Endothelial cell of umbilical vein (primary cell): ENCODE measurements at regions not wholly inside any gene's neighbourhood (a gene's known extent, or its start where the extent isn't known, plus 50 kb on each side); places are given as distances from the start of the nearest gene placed in this dataset.

Source experiments
- BruUV-seq: library from RNA; stranded (reverse); fragments of 400-500 nt; replicated peaks from 2 replicates; lab custom pipeline; 2021; lab: Mats Ljungman, UMichigan
- CTCF ChIA-PET: fragments of 300-600, 350-600 bp; sonication (Branson Sonifier 250); formaldehyde crosslinking; loops from one replicate; lab custom pipeline; 2021; ENCODE audit warnings: antibody characterized with exemption, inconsistent platforms; lab: Charles Lee
- POLR2A ChIA-PET: fragments of 300-600, 350-600 bp; sonication (Branson Sonifier 250); formaldehyde crosslinking; loops from one replicate; lab custom pipeline; 2021; ENCODE audit warnings: antibody characterized with exemption, inconsistent platforms; lab: Charles Lee
- DNase-seq: peaks from one replicate; pipeline ENCODE4 v3.0.0-alpha.2; 2011; ENCODE audit warnings: low read depth, low spot score
- FAIRE-seq: peaks from 2 replicates; lab custom pipeline; 2011; peaks lifted over from hg19 to GRCh38; lab: Jason Lieb, UNC
- H2AFZ ChIP-seq: 2 replicates; pipeline ENCODE4 v1.6.0; 2012; ENCODE audit warnings: low read depth, low read length, control low read depth, inconsistent platforms
- H3K27ac ChIP-seq: 2 replicates; pipeline ENCODE4 v1.5.1; 2011; ENCODE audit warnings: low read depth, mild to moderate bottlenecking, control low read depth, low read length, moderate library complexity; ENCODE audit not compliant: insufficient read depth
- H3K27me3 ChIP-seq, 2 experiments: 2 replicates each; pipeline versions ENCODE4 v1.6.0 to v1.6.1; 2011; ENCODE audit warnings: low read length in 2 of 2, mixed read lengths in 1 of 2; ENCODE audit not compliant: control insufficient read depth in 2 of 2, insufficient read depth in 2 of 2
- H3K36me3 ChIP-seq, 2 experiments: 2 replicates in 1 of 2; 3 replicates in 1 of 2; pipeline ENCODE4 v1.5.1; 2011; ENCODE audit warnings: low read length in 2 of 2, mild to moderate bottlenecking in 1 of 2, moderate library complexity in 1 of 2; ENCODE audit not compliant: control insufficient read depth in 2 of 2, insufficient read depth in 2 of 2; ENCODE audit errors: extremely low read depth in 1 of 2
- H3K4me1 ChIP-seq: 3 replicates; pipeline ENCODE4 v1.5.1; 2011; ENCODE audit warnings: mild to moderate bottlenecking, low read length; ENCODE audit not compliant: control insufficient read depth, insufficient read depth; ENCODE audit errors: extremely low read depth
- H3K4me2 ChIP-seq: 2 replicates; pipeline ENCODE4 v1.6.1; 2011; ENCODE audit warnings: low read length, control low read depth, mixed read lengths; ENCODE audit not compliant: insufficient read depth
- H3K4me3 ChIP-seq, 3 experiments: fragments of 200-600 bp in 1 of 3; sonication (generic), shearing (Covaris generic) in 1 of 3; replicated peaks in 1 of 3; 2 replicates each; pipeline ENCODE4 v1.5.1; 2011 to 2016; ENCODE audit warnings: control low read depth in 3 of 3, low read length in 3 of 3, mild to moderate bottlenecking in 2 of 3, inconsistent platforms in 1 of 3, low read depth in 1 of 3, moderate library complexity in 1 of 3; ENCODE audit not compliant: insufficient read depth in 1 of 3
- H3K79me2 ChIP-seq: 2 replicates; pipeline ENCODE4 v1.6.0; 2012; ENCODE audit warnings: low read length, inconsistent platforms; ENCODE audit not compliant: control insufficient read depth, insufficient read depth
- H3K9ac ChIP-seq: replicated peaks from 2 replicates; pipeline ENCODE3; 2011; ENCODE audit warnings: low read length, control low read depth; ENCODE audit not compliant: insufficient read depth; ENCODE audit errors: extremely low read depth
- H3K9me1 ChIP-seq: replicated peaks from 3 replicates; pipeline ENCODE4 v1.6.0; 2011; ENCODE audit warnings: mild to moderate bottlenecking, low read length; ENCODE audit not compliant: control insufficient read depth, insufficient read depth; ENCODE audit errors: extremely low read depth
- H3K9me3 ChIP-seq: replicated peaks from 2 replicates; pipeline ENCODE4 v1.5.1; 2012; ENCODE audit warnings: low read length, inconsistent platforms; ENCODE audit not compliant: control insufficient read depth, insufficient read depth
- H4K20me1 ChIP-seq: replicated peaks from 2 replicates; pipeline ENCODE3; 2011; ENCODE audit warnings: mild to moderate bottlenecking, low read length; ENCODE audit not compliant: control insufficient read depth, insufficient read depth; ENCODE audit errors: extremely low read depth
- CTCF ChIP-seq, 2 donors: IDR thresholded peaks; 1 replicate in 1 of 2; 2 replicates in 1 of 2; pipeline ENCODE4 v1.5.1; 2011; ENCODE audit warnings: low read length in 2 of 2, mild to moderate bottlenecking in 2 of 2, moderate library complexity in 2 of 2, control low read depth in 1 of 2, inconsistent platforms in 1 of 2, low read depth in 1 of 2; ENCODE audit not compliant: insufficient read depth in 1 of 2; ENCODE audit errors: extremely low read depth in 1 of 2
- EZH2 ChIP-seq: IDR thresholded peaks from 2 replicates; pipeline ENCODE4 v1.6.1; 2012; ENCODE audit warnings: borderline replicate concordance, low read depth, mild to moderate bottlenecking, moderate library complexity, low read length, inconsistent platforms; ENCODE audit not compliant: severe bottlenecking
- FOS ChIP-seq: IDR thresholded peaks from 2 replicates; pipeline ENCODE4 v1.6.1; 2011; ENCODE audit warnings: mild to moderate bottlenecking, low read length, moderate library complexity, borderline replicate concordance; ENCODE audit not compliant: insufficient read depth
- GATA2 ChIP-seq: IDR thresholded peaks from 2 replicates; pipeline ENCODE4 v1.7.0; 2011; ENCODE audit warnings: low read depth, mild to moderate bottlenecking, moderate library complexity, mixed read lengths, low read length; ENCODE audit not compliant: insufficient read length, insufficient read depth
- JUN ChIP-seq: IDR thresholded peaks from 2 replicates; pipeline ENCODE4 v1.6.1; 2011; ENCODE audit warnings: borderline replicate concordance, low read depth; ENCODE audit not compliant: insufficient read length, insufficient read depth
- MAX ChIP-seq: IDR thresholded peaks from 2 replicates; pipeline ENCODE4 v1.6.1; 2011; ENCODE audit not compliant: insufficient read depth, insufficient read length
- MYC ChIP-seq: IDR thresholded peaks from one replicate; pipeline ENCODE4 v1.6.1; 2011; ENCODE audit warnings: mild to moderate bottlenecking, low read depth, low read length
- POLR2A ChIP-seq: IDR thresholded peaks from 2 replicates; pipeline ENCODE4 v1.6.1; 2012; ENCODE audit warnings: low read depth, mild to moderate bottlenecking, control low read depth, low read length
- POLR2AphosphoS5 ChIP-seq: IDR thresholded peaks from 2 replicates; pipeline ENCODE4 v1.6.1; 2012; ENCODE audit warnings: low read depth, mild to moderate bottlenecking, control low read depth, low read length, moderate library complexity; ENCODE audit not compliant: insufficient read depth
- dilution Hi-C: fragments of 300-500 bp; cut with MboI; formaldehyde crosslinking; loops from one replicate; pipeline ENCODE4 v1.15.0; 2019; ENCODE audit warnings: low sequenced_read_pairs; ENCODE audit not compliant: extremely low pct_ligation_motif_present
- intact Hi-C: fragments of 100-400 bp; cut with micrococcal nuclease; formaldehyde crosslinking; loops from one replicate; pipeline ENCODE4 v1.10.0; 2022

- FAIRE-seq (no peak), DNase-seq (no peak)
- no peaks in the 10 kb centered on the region for H4K20me1 ChIP-seq
- ChIA-PET CTCF (interaction anchor here (0.7 to 6.3 kb wide), 9 partner anchors 15 to 1480 kb away, joined by 3 to 97 read pairs (median 13); no protein-coding TSS in a partner anchor), POLR2A (no interaction called here)
- no peaks in the 10 kb centered on the region for H3K4me1 ChIP-seq
- no peak overlapping the region for H3K9ac ChIP-seq
- TF ChIP-seq GATA2 (no peak), POLR2A (no peak), MAX (no peak), POLR2AphosphoS5 (no peak), FOS (no peak)
- H3K27ac ChIP-seq = no peak overlapping the region
- no peak overlapping the region for H3K4me2 ChIP-seq
- H3K36me3 ChIP-seq = no peaks in the 10 kb centered on the region
- dilution Hi-C loops (no loop called here), intact Hi-C loops (loop anchor here (5.0 kb wide), 1 partner anchor 446 kb away; no protein-coding TSS in a partner anchor)
- BruUV-seq = no TSS peak
- H3K9me3 ChIP-seq = no peaks in the 10 kb centered on the region
- H3K9me1 ChIP-seq = no peaks in the 10 kb centered on the region
- H3K27me3 ChIP-seq = no peaks in the 10 kb centered on the region
- H2AFZ ChIP-seq = no peak overlapping the region
- no peak overlapping the region for H3K4me3 ChIP-seq
- H3K79me2 ChIP-seq = no peaks in the 10 kb centered on the region
These were observed 151.7 kb downstream of the PRELID2 start for GRCh38 chr5:145683431-145683830.

- no peaks in the 10 kb centered on the region for H3K9me1 ChIP-seq
- no peaks in the 10 kb centered on the region for H3K27me3 ChIP-seq
- no peak overlapping the region for H3K4me2 ChIP-seq
- no peak overlapping the region for H3K27ac ChIP-seq
- no TSS peak for BruUV-seq
- ChIA-PET CTCF (interaction anchor here (0.5 to 6.3 kb wide), 47 partner anchors 8 to 1491 kb away, joined by 3 to 97 read pairs (median 4); no protein-coding TSS in a partner anchor), POLR2A (no interaction called here)
- H3K9ac ChIP-seq = no peak overlapping the region
- no peaks in the 10 kb centered on the region for H3K36me3 ChIP-seq
- FAIRE-seq (no peak), DNase-seq (no peak)
- no peak for TF ChIP-seq POLR2AphosphoS5
- no peak for TF ChIP-seq GATA2
- no peak for TF ChIP-seq MYC
- no peak for TF ChIP-seq JUN
- no peak for TF ChIP-seq EZH2
- no peak for TF ChIP-seq CTCF (IDR thresholded peaks at IDR 0.05; ENCODE audit: extremely low read depth in 1 of 2, insufficient read depth in 1 of 2, low read depth in 1 of 2, low read length in 2 of 2)
- TF ChIP-seq FOS = no peak
- no peak for TF ChIP-seq MAX
- dilution Hi-C loops (no loop called here), intact Hi-C loops (loop anchor here (5.0 kb wide), 1 partner anchor 445 kb away; no protein-coding TSS in a partner anchor)
- H2AFZ ChIP-seq = no peak overlapping the region
- H3K4me3 ChIP-seq = no peak overlapping the region
- H3K79me2 ChIP-seq = no peaks in the 10 kb centered on the region
- H3K4me1 ChIP-seq = no peaks in the 10 kb centered on the region
- no peaks in the 10 kb centered on the region for H3K9me3 ChIP-seq
- no peaks in the 10 kb centered on the region for H4K20me1 ChIP-seq
These were observed 152.8 kb downstream of the PRELID2 start for GRCh38 chr5:145682197-145682899.
